HG02884 (cell line): ENCODE measurements at regions not wholly inside any gene's neighbourhood (a gene's known extent, or its start where the extent isn't known, plus 50 kb on each side); places are given as distances from the start of the nearest gene placed in this dataset.
A peak's percentile ranks its signal among the peaks of the same experiment; 100 is the strongest.
"Not testable (repeated sequence)": the region's sequence is repeated elsewhere in the genome, so short reads cannot be mapped to it uniquely, and the experiment has no call there.

Experiments
- ATAC-seq: cut with Tn5 transposase; IDR thresholded peaks from one replicate; pipeline ENCODE4 v1.9.1; 2021; ENCODE audit warnings: mild to moderate bottlenecking, moderate library complexity; ENCODE audit not compliant: unreplicated experiment

DNA sequence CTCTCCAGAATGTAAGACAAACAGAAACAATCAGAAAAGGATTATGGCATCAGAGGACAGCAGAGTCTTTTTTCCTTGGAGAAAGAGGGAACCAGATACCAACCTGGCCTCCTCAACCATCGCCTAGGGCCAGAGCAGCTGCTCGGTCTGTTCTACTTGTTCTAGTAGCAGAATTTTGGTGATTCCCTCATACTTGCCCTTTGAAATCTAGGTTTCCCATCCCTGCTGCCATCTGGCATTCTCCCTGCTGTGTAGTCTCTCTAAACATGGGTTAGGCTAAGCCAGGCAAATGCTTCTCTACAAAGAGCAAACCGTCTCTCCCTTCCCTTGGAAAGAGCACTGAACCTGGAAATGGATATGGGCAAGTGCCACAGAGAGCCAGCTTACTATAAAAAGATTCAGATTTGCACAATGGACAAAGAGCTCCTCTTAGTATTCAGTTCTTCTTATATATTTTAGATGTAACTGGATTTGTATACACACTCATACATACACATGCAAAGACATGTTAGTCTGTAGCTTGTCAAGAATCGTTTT, 208.6 kb upstream of the ST6GAL2 start:
- ATAC-seq, result no peak

DNA sequence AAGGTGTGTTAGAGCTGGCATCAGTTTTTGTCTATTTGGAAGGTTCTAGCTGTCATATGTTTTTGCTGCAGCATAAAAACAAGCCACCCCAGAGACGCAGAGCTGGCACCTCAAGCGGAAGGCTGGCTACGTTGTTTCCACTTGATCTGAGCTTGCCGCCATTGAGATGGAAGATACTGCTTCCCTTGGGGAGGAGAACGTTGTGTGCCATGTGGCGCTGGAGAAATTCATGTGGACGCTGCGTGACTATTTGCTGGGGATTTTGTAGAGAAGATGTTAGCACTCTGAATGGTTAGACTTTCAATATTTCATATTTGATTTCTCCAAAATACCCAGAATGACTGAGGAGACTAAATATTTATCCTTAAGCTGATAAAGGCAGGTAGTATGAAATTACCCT, 216.2 kb upstream of the ST6GAL2 start:
- no peak for ATAC-seq

- ATAC-seq, result no peak
Measured at GRCh38 chr2:107107351-107107750, 221.4 kb upstream of the ST6GAL2 start.

GRCh38 chr2:107108556-107108955, 222.6 kb upstream of the ST6GAL2 start:
- no peak for ATAC-seq

DNA sequence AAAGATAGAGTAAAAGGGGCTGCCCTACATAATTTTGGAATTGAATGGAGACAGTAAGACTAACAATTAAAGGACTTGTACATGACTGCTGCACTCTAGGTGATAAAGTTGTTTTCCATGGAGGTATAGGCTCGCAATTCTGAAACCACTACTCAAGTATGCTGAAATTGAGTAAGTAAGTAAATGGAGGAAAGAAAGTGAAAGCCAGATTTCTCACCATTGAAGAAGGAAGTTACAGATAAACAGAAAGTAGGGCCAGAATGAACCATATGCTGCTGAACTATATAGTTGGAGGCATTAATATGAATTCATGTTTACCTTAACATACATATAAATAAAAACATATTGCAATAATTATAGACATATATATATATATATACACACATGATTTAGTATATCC, 225.7 kb upstream of the ST6GAL2 start:
- no peak for ATAC-seq

GRCh38 chr2:107112561-107112960, 226.6 kb upstream of the ST6GAL2 start:
- ATAC-seq, result no peak

DNA sequence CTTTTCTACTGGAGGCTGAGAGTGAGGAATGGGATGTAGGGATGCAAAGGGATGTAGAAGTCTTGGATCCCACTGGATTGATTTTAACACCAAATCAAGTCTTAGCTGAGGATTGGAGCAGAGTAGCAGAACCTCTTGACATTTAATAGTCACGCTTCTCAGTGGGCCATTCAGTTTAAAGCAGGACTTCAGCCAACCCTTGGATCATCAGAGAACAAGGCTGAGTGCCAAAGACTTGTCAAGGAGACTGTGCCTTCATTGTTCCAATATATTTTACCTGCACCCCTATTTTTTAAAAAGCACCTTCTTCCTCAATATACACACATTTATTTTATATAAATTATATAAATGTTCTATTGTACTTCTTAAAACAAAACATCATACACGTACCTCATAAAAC, 242.4 kb upstream of the ST6GAL2 start:
- no peak for ATAC-seq

- ATAC-seq, result peak; percentile 77
Measured at GRCh38 chr2:107132070-107132469, 246.1 kb upstream of the ST6GAL2 start.

GRCh38 chr2:107132746-107133145, 246.8 kb upstream of the ST6GAL2 start:
- ATAC-seq, result no peak

DNA sequence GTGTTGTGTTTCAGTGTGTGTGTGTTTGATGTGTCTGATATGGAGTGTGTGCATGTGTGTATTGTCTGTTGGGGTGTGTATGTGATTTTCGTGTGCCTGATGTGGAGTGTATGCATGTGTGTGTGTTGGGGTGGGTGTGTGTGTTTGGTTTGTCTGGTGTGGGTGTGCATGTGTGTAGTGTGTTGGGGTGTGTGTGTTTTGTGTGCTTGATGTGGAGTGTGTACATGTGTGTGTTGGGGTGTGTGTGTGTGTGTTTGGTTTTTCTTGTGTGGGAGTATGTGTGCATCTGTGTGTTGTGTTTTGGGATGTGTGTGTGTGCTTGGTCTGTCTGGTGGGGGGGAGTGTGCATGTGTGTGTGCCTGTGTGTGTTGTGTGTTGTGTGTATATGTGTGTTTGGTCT, 247.4 kb upstream of the ST6GAL2 start:
- no peak for ATAC-seq

GRCh38 chr2:107136733-107137132, 250.8 kb upstream of the ST6GAL2 start:
- no peak for ATAC-seq

- no peak for ATAC-seq
Measured at GRCh38 chr2:107137706-107138105, 251.7 kb upstream of the ST6GAL2 start.

DNA sequence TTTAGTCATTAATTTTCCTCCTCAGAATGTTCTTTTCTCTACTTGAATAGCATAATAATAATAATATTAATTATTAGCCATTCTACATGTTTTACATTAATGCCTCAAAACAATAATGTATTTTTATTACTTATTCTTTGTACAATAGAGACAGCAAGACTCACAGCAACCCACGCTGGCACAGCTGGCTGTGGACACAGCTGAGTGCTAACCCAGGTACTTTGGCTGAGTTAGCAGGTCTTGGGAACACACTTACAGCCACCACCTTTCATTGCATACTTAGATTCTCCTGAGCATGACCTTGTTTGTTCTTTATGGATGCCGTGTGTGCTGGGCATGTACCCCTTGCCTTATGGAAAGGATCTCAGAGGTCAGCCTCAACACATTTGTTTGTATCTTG, 260.2 kb upstream of the ST6GAL2 start:
- no peak for ATAC-seq

GRCh38 chr2:107146645-107147044, 260.7 kb upstream of the ST6GAL2 start:
- not testable (repeated sequence) for ATAC-seq

DNA sequence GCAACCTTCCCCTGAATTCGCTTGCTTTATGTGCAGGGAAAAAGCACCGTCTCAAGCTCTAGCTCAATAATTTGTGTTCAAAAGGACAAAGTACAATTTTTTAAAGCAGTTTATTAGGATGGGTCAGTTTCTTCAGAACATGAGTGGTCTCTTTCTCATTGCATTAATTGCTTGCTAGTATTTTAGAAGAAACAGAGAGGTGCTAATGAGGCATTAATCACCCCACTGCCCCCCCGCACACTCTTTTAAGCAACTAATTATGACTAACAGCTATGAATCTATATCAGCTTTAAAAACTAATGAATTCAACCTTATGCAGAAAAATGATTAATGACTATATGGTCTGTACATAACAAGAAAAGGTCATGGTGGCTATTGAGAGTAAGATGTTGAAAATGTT, 262.1 kb upstream of the ST6GAL2 start:
- no peak for ATAC-seq

- ATAC-seq, result no peak
Measured at GRCh38 chr2:107148496-107148895, 262.5 kb upstream of the ST6GAL2 start.

GRCh38 chr2:107160640-107161239, 274.8 kb upstream of the ST6GAL2 start:
- no peak for ATAC-seq

DNA sequence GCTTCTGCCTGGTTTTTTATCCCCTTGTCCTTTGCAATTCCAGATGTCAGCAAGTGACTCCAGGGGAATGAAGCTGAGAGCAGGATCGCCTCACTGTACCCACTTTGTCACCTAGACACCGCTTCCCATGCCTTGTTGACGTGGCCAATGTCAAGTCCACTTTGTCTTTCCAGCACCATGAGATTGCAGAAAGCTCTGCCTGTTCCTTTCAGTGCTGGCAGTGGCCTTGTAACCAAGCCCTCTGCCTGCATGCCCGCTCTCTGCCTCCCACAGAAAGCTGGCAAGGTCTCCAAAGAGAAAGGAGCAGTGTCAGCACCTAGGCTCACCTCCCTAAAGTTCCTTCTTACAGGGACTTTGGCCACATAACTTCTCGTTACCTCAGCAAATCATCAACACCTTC, 282.2 kb upstream of the ST6GAL2 start:
- ATAC-seq, result no peak

DNA sequence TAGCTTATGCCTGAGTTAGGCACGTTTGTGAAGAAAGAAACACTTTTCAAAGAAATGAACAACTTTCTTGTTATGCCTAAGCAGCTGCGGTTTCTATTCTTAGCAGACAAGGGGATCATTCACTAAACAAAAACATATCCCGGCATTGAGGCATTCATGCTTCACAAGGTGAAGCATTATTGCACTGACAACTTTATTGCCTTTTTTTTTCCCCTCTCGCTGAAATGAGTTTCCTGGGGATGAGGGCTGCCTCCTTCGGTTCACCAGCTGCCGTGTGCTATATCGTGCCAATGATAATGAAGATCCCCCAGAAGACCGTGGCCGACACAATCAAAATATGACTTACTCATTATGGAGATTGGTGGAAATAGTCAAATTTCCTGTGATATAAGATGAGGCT, 288.2 kb upstream of the ST6GAL2 start:
- ATAC-seq, result no peak

- no peak for ATAC-seq
Measured at GRCh38 chr2:107182981-107183380, 297.0 kb upstream of the ST6GAL2 start.

DNA sequence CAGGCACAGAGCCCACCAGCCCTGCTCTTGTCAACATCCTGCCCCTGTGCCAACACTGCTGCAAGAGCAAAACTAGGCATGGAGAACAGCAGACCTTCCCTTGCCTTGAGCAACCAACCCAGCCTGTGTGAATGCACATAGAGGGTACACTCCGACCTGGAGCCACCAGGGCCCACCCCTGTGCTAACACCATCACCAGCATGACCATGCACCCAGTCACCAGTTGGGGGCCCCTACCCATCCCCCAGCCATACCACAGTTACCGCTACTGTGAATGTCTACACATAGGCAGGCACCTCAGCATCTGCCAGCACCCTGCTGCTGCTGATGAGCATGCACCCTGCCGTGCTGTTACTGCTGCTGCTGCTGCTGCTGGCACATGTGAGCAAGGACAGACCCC, 301.9 kb upstream of the ST6GAL2 start:
- ATAC-seq, result no peak

DNA sequence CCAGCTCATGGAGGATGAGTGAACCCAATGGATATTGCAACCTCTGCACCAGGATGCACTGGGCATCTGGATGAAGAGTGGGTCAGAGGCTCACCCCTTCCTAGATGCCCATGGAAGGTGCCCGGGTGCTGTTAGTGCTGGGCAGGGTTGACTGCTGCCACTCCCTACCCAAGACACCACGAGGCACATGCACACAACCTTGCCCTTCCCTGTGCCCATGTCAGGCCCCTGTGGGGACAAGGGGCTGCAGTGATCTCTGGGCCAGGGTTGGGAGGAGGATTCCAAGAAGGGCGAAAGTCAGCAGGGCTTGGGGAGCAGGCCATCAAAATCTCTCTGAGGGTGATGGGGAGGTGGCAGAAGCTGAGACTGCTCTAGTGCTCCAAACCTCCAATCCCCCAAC, 309.7 kb upstream of the ST6GAL2 start:
- ATAC-seq, result no peak

DNA sequence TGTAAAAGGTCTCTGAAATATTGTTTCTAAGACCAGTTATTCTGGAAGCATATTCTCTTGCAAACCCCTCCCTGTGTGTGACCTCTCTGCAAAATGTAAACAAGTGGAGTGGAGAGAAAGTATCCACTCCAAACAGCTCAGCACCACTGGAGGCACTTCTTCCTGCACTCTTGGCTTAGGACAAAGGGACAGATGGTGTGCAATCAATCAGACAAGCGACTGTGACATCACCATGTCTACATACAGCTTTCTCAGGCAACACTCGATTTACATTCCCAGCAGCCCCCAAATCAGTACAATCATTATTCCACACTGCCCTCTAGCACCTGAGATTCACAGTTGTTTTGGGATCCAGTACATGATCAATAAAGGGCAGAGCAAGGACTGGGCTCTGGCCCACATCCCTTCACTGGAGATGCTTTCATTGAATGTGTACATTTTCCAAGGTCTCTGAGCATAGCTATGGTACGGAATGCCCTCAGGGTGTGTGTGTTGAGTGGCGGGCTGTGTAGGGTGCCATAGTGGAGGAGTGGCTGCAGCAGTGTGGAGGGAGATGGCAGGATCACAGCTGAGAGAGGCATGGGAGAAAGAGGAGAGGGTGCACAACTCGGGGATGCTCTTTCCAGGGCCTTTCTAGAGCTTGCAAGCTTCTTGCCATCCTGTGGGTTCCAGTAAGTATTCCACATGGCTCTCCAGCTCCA, 311.8 kb upstream of the ST6GAL2 start:
- ATAC-seq, result no peak
